ENCODE measurements at regions not wholly inside any gene's neighbourhood (a gene's known extent, or its start where the extent isn't known, plus 50 kb on each side); places are given as distances from the start of the nearest gene placed in this dataset.

- TF ChIP-seq, protein P1, sequence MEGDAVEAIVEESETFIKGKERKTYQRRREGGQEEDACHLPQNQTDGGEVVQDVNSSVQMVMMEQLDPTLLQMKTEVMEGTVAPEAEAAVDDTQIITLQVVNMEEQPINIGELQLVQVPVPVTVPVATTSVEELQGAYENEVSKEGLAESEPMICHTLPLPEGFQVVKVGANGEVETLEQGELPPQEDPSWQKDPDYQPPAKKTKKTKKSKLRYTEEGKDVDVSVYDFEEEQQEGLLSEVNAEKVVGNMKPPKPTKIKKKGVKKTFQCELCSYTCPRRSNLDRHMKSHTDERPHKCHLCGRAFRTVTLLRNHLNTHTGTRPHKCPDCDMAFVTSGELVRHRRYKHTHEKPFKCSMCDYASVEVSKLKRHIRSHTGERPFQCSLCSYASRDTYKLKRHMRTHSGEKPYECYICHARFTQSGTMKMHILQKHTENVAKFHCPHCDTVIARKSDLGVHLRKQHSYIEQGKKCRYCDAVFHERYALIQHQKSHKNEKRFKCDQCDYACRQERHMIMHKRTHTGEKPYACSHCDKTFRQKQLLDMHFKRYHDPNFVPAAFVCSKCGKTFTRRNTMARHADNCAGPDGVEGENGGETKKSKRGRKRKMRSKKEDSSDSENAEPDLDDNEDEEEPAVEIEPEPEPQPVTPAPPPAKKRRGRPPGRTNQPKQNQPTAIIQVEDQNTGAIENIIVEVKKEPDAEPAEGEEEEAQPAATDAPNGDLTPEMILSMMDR (conservative IDR thresholded peaks at IDR 0.05; ENCODE audit: low read length) = no peak
- no peak for TF ChIP-seq EZH2phosphoT487 (IDR thresholded peaks at IDR 0.05; ENCODE audit: borderline replicate concordance, low read depth, low read length)
These were observed 364.1 kb downstream of the FOXO1 start for GRCh38 chr13:40302351-40302750.
